HepG2 (cell line): ENCODE measurements at regions not wholly inside any gene's neighbourhood (a gene's known extent, or its start where the extent isn't known, plus 50 kb on each side); places are given as distances from the start of the nearest gene placed in this dataset.

Experiments used
- ATAC-seq: fragments of 200-7000 bp; cut with Tn5 transposase; 3 replicates; pipeline ENCODE4 v1.9.1; 2020; ENCODE audit warnings: mild to moderate bottlenecking, moderate library complexity
- BruUV-seq: library from RNA; stranded (reverse); fragments of 400-500 nt; replicated peaks from 2 replicates; lab custom pipeline; 2021; lab: Mats Ljungman, UMichigan
- CTCF ChIA-PET: fragments of 300-600 bp; formaldehyde crosslinking; extraction: SDS; loops from one replicate; lab custom pipeline; 2021; ENCODE audit warnings: low total read pairs, inconsistent platforms, low intra/inter-chr PET ratio; lab: Yijun Ruan, JAX
- POLR2A ChIA-PET: fragments of 350-600 bp; sonication (Branson Sonifier 250); formaldehyde crosslinking; loops from one replicate; lab custom pipeline; 2020; ENCODE audit warnings: antibody characterized with exemption, inconsistent platforms; lab: Yijun Ruan, JAX
- DNase-seq: peaks from one replicate; pipeline ENCODE4 v3.0.0-alpha.2; 2015; ENCODE audit warnings: low spot score
- FAIRE-seq: peaks from 3 replicates; lab custom pipeline; 2011; peaks lifted over from hg19 to GRCh38; lab: Jason Lieb, UNC
- H2AFZ ChIP-seq: one replicate; pipeline ENCODE4 v1.6.1; 2011; ENCODE audit warnings: low read length, inconsistent platforms
- H3K27ac ChIP-seq: fragments of 300-600 bp; 3 replicates; pipeline ENCODE4 v1.8.0; 2011; ENCODE audit warnings: mixed run types, mild to moderate bottlenecking, mixed read lengths, low read length, inconsistent platforms; ENCODE audit not compliant: insufficient read depth; ENCODE audit errors: extremely low read length
- H3K27me3 ChIP-seq, 2 experiments: fragments of 200-600 bp in 1 of 2; 2 replicates in 1 of 2; 3 replicates in 1 of 2; pipeline versions ENCODE4 v1.6.0 to v1.8.0; 2011; ENCODE audit warnings: low read length in 2 of 2, mild to moderate bottlenecking in 2 of 2, moderate library complexity in 2 of 2, inconsistent platforms in 1 of 2; ENCODE audit not compliant: insufficient read depth in 2 of 2, control insufficient read depth in 1 of 2
- H3K36me3 ChIP-seq, 2 experiments: fragments of 200-600 bp in 1 of 2; replicated peaks in 1 of 2; 2 replicates in 1 of 2; 3 replicates in 1 of 2; pipeline versions ENCODE4 v1.5.1 to v1.8.0; 2011; ENCODE audit warnings: low read length in 2 of 2, inconsistent platforms in 1 of 2; ENCODE audit not compliant: insufficient read depth in 2 of 2, control insufficient read depth in 1 of 2
- H3K4me1 ChIP-seq: 2 replicates; pipeline ENCODE4 v1.5.1; 2012; ENCODE audit warnings: low read length, inconsistent platforms; ENCODE audit not compliant: insufficient read depth
- H3K4me2 ChIP-seq: 2 replicates; pipeline ENCODE4 v1.6.0; 2011; ENCODE audit warnings: low read depth, low read length, inconsistent platforms
- H3K4me3 ChIP-seq, 3 experiments: fragments of 200-600 bp in 1 of 3; sonication (generic), shearing (Covaris generic) in 1 of 3; replicated peaks in 1 of 3; 2 replicates each; pipeline ENCODE4 v1.5.1; 2011 to 2016; ENCODE audit warnings: low read length in 3 of 3, inconsistent platforms in 2 of 3, low read depth in 2 of 3, mild to moderate bottlenecking in 2 of 3, control low read depth in 1 of 3, mixed read lengths in 1 of 3; ENCODE audit not compliant: insufficient read depth in 1 of 3
- H3K79me2 ChIP-seq: one replicate; pipeline ENCODE4 v1.6.1; 2011; ENCODE audit warnings: low read length, inconsistent platforms; ENCODE audit not compliant: insufficient read depth
- H3K9ac ChIP-seq: 2 replicates; pipeline ENCODE4 v1.6.0; 2011; ENCODE audit warnings: mild to moderate bottlenecking, low read depth, low read length, inconsistent platforms; ENCODE audit not compliant: insufficient read depth
- H3K9me3 ChIP-seq: 2 replicates; pipeline ENCODE4 v1.5.1; 2012; ENCODE audit warnings: mild to moderate bottlenecking, low read length
- H4K20me1 ChIP-seq: 2 replicates; pipeline ENCODE4 v1.6.0; 2011; ENCODE audit warnings: inconsistent platforms, mild to moderate bottlenecking, low read length, moderate library complexity; ENCODE audit not compliant: insufficient read depth
- ASH2L ChIP-seq: fragments of 300-600, 200-600 bp; sonication (generic); IDR thresholded peaks from 2 replicates; pipeline ENCODE4 v1.7.0; 2017; ENCODE audit warnings: low read depth, mild to moderate bottlenecking, moderate library complexity, mixed read lengths, low read length; ENCODE audit not compliant: insufficient read length
- ERF ChIP-seq: IDR thresholded peaks from 2 replicates; pipeline ENCODE4 v1.6.1; 2018; ENCODE audit warnings: missing biosample characterization, missing genetic modification reagents
- GRHL1 ChIP-seq: sonication (generic); formaldehyde crosslinking; conservative IDR thresholded peaks from 2 replicates; pipeline ENCODE4 v1.8.0; 2022; ENCODE audit warnings: missing genetic modification reagents
- HOXA7 ChIP-seq: sonication (generic); formaldehyde crosslinking; IDR thresholded peaks from 2 replicates; pipeline ENCODE4 v1.8.1; 2022; ENCODE audit warnings: mild to moderate bottlenecking, missing genetic modification reagents, moderate library complexity
- SALL2 ChIP-seq: sonication (generic); formaldehyde crosslinking; IDR thresholded peaks from 2 replicates; pipeline ENCODE4 v1.8.1; 2023; ENCODE audit warnings: mild to moderate bottlenecking, missing genetic modification reagents, inconsistent platforms
- ZNF263 ChIP-seq: sonication (generic); formaldehyde crosslinking; IDR thresholded peaks from 2 replicates; pipeline ENCODE4 v1.4.0; 2020; ENCODE audit warnings: missing genetic modification reagents
- ZNF276 ChIP-seq: sonication (generic); formaldehyde crosslinking; IDR thresholded peaks from 2 replicates; pipeline ENCODE4 v1.4.0; 2020; ENCODE audit warnings: mild to moderate bottlenecking, low read depth, missing genetic modification reagents
- ZNF557 ChIP-seq: sonication (generic); formaldehyde crosslinking; IDR thresholded peaks from 2 replicates; pipeline ENCODE4 v1.4.0; 2020; ENCODE audit warnings: missing genetic modification reagents
- ZNF570 ChIP-seq: sonication (generic); formaldehyde crosslinking; IDR thresholded peaks from 2 replicates; pipeline ENCODE4 v1.4.0; 2020; ENCODE audit warnings: mild to moderate bottlenecking, missing genetic modification reagents, borderline replicate concordance
- ZSCAN25 ChIP-seq: sonication (generic); formaldehyde crosslinking; IDR thresholded peaks from 2 replicates; pipeline ENCODE4 v1.8.0; 2022; ENCODE audit warnings: mild to moderate bottlenecking, missing genetic modification reagents
- WGBS: methylation state at CpG from one replicate; pipeline ENCODE4 v1.1.6; 2017; ENCODE audit warnings: low lambda C conversion rate; 5-methylcytosine and 5-hydroxymethylcytosine counted together
- in situ Hi-C: cut with HindIII; loops from 2 replicates; pipeline ENCODE4 v1.10.0; 2017; ENCODE audit warnings: low pct_unique_long_range_greater_than_20kb; ENCODE audit not compliant: extremely low pct_ligation_motif_present
- intact Hi-C: fragments of 100-400 bp; cut with micrococcal nuclease; formaldehyde crosslinking; loops from one replicate; pipeline ENCODE4 v1.10.0; 2022; ENCODE audit not compliant: unreplicated experiment

GRCh38 chr5:34519489-34520220 lies 136.5 kb upstream of the RAI14 start:
- no peak for FAIRE-seq
- Histone ChIP-seq H3K9me3 (no peaks in the 10 kb centered on the region), H3K36me3 (no peaks in the 10 kb centered on the region), H4K20me1 (no peaks in the 10 kb centered on the region), H3K9ac (no peak overlapping the region), H3K4me1 (peaks cover 21% of the 10 kb centered on the region), H3K79me2 (no peaks in the 10 kb centered on the region), H2AFZ (no peak overlapping the region), H3K4me3 (no peak overlapping the region), H3K4me2 (no peak overlapping the region), H3K27ac (no peak overlapping the region), H3K27me3 (no peaks in the 10 kb centered on the region)
- TF ChIP-seq GRHL1 (CRISPR knock-in tag) (no peak), ASH2L (no peak), ZNF557 (no peak), ZNF263 (CRISPR knock-in tag) (no peak), HOXA7 (CRISPR knock-in tag) (no peak), ZNF276 (CRISPR knock-in tag) (no peak), ZNF570 (no peak), ERF (CRISPR knock-in tag) (no peak), SALL2 (no peak), ZSCAN25 (CRISPR knock-in tag) (no peak)
- ChIA-PET POLR2A (no interaction called here), CTCF (no interaction called here)
- WGBS = 11% methylated on average over 3 of the region's 3 CpGs
- ATAC-seq = peak; percentile 59
- intact Hi-C loops = no loop called here
- no peak for DNase-seq
- in situ Hi-C loops = no loop called here
- no TSS peak for BruUV-seq
